OCI-LY1 (cell line): ENCODE measurements at regions not wholly inside any gene's neighbourhood (a gene's known extent, or its start where the extent isn't known, plus 50 kb on each side); places are given as distances from the start of the nearest gene placed in this dataset.

Experiments used
- H2AFZ ChIP-seq: fragments of 200-600 bp; sonication (generic), shearing (Covaris generic); 2 replicates; pipeline ENCODE4 v1.6.0; 2014; ENCODE audit warnings: antibody characterized with exemption, mild to moderate bottlenecking, low read length
- H3F3A ChIP-seq: fragments of 200-600 bp; sonication (generic), shearing (Covaris generic); 2 replicates; pipeline ENCODE4 v1.6.0; 2014; ENCODE audit warnings: mild to moderate bottlenecking, antibody characterized with exemption, low read length, moderate library complexity; ENCODE audit not compliant: insufficient read depth
- H3K27ac ChIP-seq: fragments of 200-600 bp; sonication (generic); 2 replicates; pipeline ENCODE4 v1.5.1; 2014; ENCODE audit warnings: low read length, mixed run types, mild to moderate bottlenecking, low read depth; ENCODE audit not compliant: poor library complexity, severe bottlenecking
- H3K27me3 ChIP-seq: fragments of 200-600 bp; sonication (generic); 2 replicates; pipeline ENCODE4 v1.6.0; 2014; ENCODE audit warnings: antibody characterized with exemption, mild to moderate bottlenecking, low read length, moderate library complexity; ENCODE audit not compliant: insufficient read depth
- H3K36me3 ChIP-seq: fragments of 200-600 bp; sonication (generic); 2 replicates; pipeline ENCODE4 v1.6.1; 2014; ENCODE audit warnings: mild to moderate bottlenecking, antibody characterized with exemption, low read length, moderate library complexity, mixed read lengths; ENCODE audit not compliant: insufficient read depth
- H3K4me1 ChIP-seq: fragments of 200-600 bp; sonication (generic); 2 replicates; pipeline ENCODE4 v1.5.1; 2014; ENCODE audit warnings: mild to moderate bottlenecking, low read length, moderate library complexity; ENCODE audit not compliant: insufficient read depth, severe bottlenecking
- H3K4me2 ChIP-seq: fragments of 200-600 bp; sonication (generic), shearing (Covaris generic); 2 replicates; pipeline ENCODE4 v1.6.1; 2014; ENCODE audit warnings: low read length
- H3K4me3 ChIP-seq: fragments of 200-600 bp; sonication (generic); 2 replicates; pipeline ENCODE4 v1.5.1; 2014; ENCODE audit warnings: low read length, low read depth, mild to moderate bottlenecking, mixed read lengths; ENCODE audit not compliant: poor library complexity, severe bottlenecking
- H3K79me2 ChIP-seq: fragments of 200-600 bp; shearing (Covaris generic); 2 replicates; pipeline ENCODE4 v1.6.1; 2016; ENCODE audit warnings: mixed run types, low read length, mixed read lengths; ENCODE audit not compliant: insufficient read depth
- H3K9ac ChIP-seq: fragments of 200-600 bp; sonication (generic), shearing (Covaris generic); 2 replicates; pipeline ENCODE4 v1.6.1; 2014; ENCODE audit warnings: mild to moderate bottlenecking, low read length, mixed read lengths
- H3K9me2 ChIP-seq: fragments of 200-600 bp; sonication (generic), shearing (Covaris generic); 2 replicates; pipeline ENCODE4 v1.6.1; 2014; ENCODE audit warnings: low read depth, mild to moderate bottlenecking, low read length, mixed read lengths
- H3K9me3 ChIP-seq: fragments of 200-600 bp; shearing (Covaris generic); 2 replicates; pipeline ENCODE4 v1.6.1; 2014; ENCODE audit warnings: low read length, mixed read lengths
- H4K20me1 ChIP-seq: fragments of 200-600 bp; sonication (generic), shearing (Covaris generic); 2 replicates; pipeline ENCODE4 v1.6.0; 2016; ENCODE audit warnings: mild to moderate bottlenecking, low read length; ENCODE audit not compliant: insufficient read depth
- CTCF ChIP-seq: fragments of 200-600 bp; sonication (generic), shearing (Covaris generic); IDR thresholded peaks from 2 replicates; pipeline ENCODE4 v1.5.1; 2017; ENCODE audit warnings: mild to moderate bottlenecking, antibody characterized with exemption, low read length, moderate library complexity, mixed read lengths
- EZH2 ChIP-seq: fragments of 200-600 bp; sonication (generic), shearing (Covaris generic); IDR thresholded peaks from 2 replicates; pipeline ENCODE4 v1.8.0; 2017; ENCODE audit warnings: borderline replicate concordance, mixed run types, mild to moderate bottlenecking, antibody characterized with exemption, low read length, moderate library complexity, mixed read lengths

GRCh38 chr1:219121679-219122078 lies 52.0 kb upstream of the LYPLAL1 start:
- Histone ChIP-seq H3K4me2 (no peak overlapping the region), H3F3A (no peaks in the 10 kb centered on the region), H3K79me2 (no peaks in the 10 kb centered on the region), H4K20me1 (no peaks in the 10 kb centered on the region), H3K9me2 (no peaks in the 10 kb centered on the region), H3K9ac (no peak overlapping the region), H3K9me3 (no peaks in the 10 kb centered on the region), H3K4me3 (no peak overlapping the region), H2AFZ (no peak overlapping the region), H3K36me3 (no peaks in the 10 kb centered on the region), H3K27me3 (no peaks in the 10 kb centered on the region), H3K27ac (no peak overlapping the region), H3K4me1 (no peaks in the 10 kb centered on the region)
- TF ChIP-seq CTCF (no peak), EZH2 (no peak)

- Histone ChIP-seq H4K20me1 (no peaks in the 10 kb centered on the region), H3K27me3 (no peaks in the 10 kb centered on the region), H2AFZ (no peak overlapping the region), H3F3A (no peaks in the 10 kb centered on the region), H3K79me2 (no peaks in the 10 kb centered on the region), H3K4me3 (no peak overlapping the region), H3K4me1 (no peaks in the 10 kb centered on the region), H3K9ac (no peak overlapping the region), H3K9me3 (no peaks in the 10 kb centered on the region), H3K4me2 (no peak overlapping the region), H3K27ac (no peak overlapping the region), H3K9me2 (no peaks in the 10 kb centered on the region), H3K36me3 (no peaks in the 10 kb centered on the region)
- TF ChIP-seq CTCF (no peak), EZH2 (no peak)
These were observed 50.6 kb upstream of the LYPLAL1 start for GRCh38 chr1:219123036-219123435.
